KBM-7 (cell line): ENCODE measurements at regions not wholly inside any gene's neighbourhood (a gene's known extent, or its start where the extent isn't known, plus 50 kb on each side); places are given as distances from the start of the nearest gene placed in this dataset.

ENCODE experiments used
- DNase-seq: peaks from one replicate; pipeline ENCODE4 v3.0.0-alpha.2; 2015
- in situ Hi-C: fragments of 300-500 bp; cut with MboI; formaldehyde crosslinking; loops from 2 replicates; pipeline ENCODE4 v1.14.3; 2020; ENCODE audit warnings: low sequenced_read_pairs, low pct_unique_long_range_greater_than_20kb, mixed read lengths

- in situ Hi-C loops, result no loop called here
Observed at GRCh38 chr2:238555786-238556542, 129.2 kb downstream of the ASB1 start.

GRCh38 chr2:238557431-238557830 lies 130.7 kb downstream of the ASB1 start:
- no peak for DNase-seq
- in situ Hi-C loops, result no loop called here

More at GRCh38 chr2:238555786-238556542, 129.2 kb downstream of the ASB1 start:
- no peak for DNase-seq

- in situ Hi-C loops, result no loop called here
- DNase-seq, result no peak
Observed at GRCh38 chr2:238557936-238558335, 131.2 kb downstream of the ASB1 start.

- DNase-seq, result no peak
- in situ Hi-C loops, result no loop called here
Observed at GRCh38 chr2:238558456-238559099, 131.9 kb downstream of the ASB1 start.

GRCh38 chr2:238560234-238560633 lies 133.5 kb downstream of the ASB1 start:
- DNase-seq, result no peak
- in situ Hi-C loops, result no loop called here

GRCh38 chr2:238561230-238561629 lies 134.5 kb downstream of the ASB1 start:
- in situ Hi-C loops, result no loop called here
- no peak for DNase-seq

GRCh38 chr2:238562446-238562845 lies 135.7 kb downstream of the ASB1 start:
- no peak for DNase-seq
- in situ Hi-C loops, result no loop called here

- in situ Hi-C loops, result no loop called here
- no peak for DNase-seq
Observed at GRCh38 chr2:238563551-238563950, 136.8 kb downstream of the ASB1 start.

GRCh38 chr2:238564286-238564920 lies 137.7 kb downstream of the ASB1 start:
- no peak for DNase-seq
- in situ Hi-C loops, result no loop called here

GRCh38 chr2:238565031-238565430 lies 138.3 kb downstream of the ASB1 start:
- DNase-seq, result no peak
- in situ Hi-C loops, result no loop called here

- no peak for DNase-seq
- in situ Hi-C loops, result no loop called here
Observed at GRCh38 chr2:238566001-238566645, 139.4 kb downstream of the ASB1 start.

- no peak for DNase-seq
- in situ Hi-C loops, result no loop called here
Observed at GRCh38 chr2:238567067-238567855, 140.5 kb downstream of the ASB1 start.

- in situ Hi-C loops, result no loop called here
- no peak for DNase-seq
Observed at GRCh38 chr2:238567996-238568395, 141.3 kb downstream of the ASB1 start.

- in situ Hi-C loops, result no loop called here
- DNase-seq, result no peak
Observed at GRCh38 chr2:238568455-238569440, 142.0 kb downstream of the ASB1 start.

- in situ Hi-C loops, result no loop called here
Observed at GRCh38 chr2:238569507-238570195, 142.9 kb downstream of the ASB1 start.

GRCh38 chr2:238570391-238570790 lies 143.7 kb downstream of the ASB1 start:
- no peak for DNase-seq
- in situ Hi-C loops, result no loop called here

More at GRCh38 chr2:238569507-238570195, 142.9 kb downstream of the ASB1 start:
- DNase-seq, result no peak

- no peak for DNase-seq
- in situ Hi-C loops, result no loop called here
Observed at GRCh38 chr2:238570926-238571325, 144.2 kb downstream of the ASB1 start.
